Esophagus squamous epithelium (tissue), 5 donors: ENCODE measurements at regions not wholly inside any gene's neighbourhood (a gene's known extent, or its start where the extent isn't known, plus 50 kb on each side); places are given as distances from the start of the nearest gene placed in this dataset.

Source experiments
- DNase-seq: peaks from one replicate; lab custom pipeline; 2025; lab: John Stamatoyannopoulos, UW
- H3K27ac ChIP-seq, 4 donors: fragments of 200-600 bp; sonication (generic); one replicate each; pipeline ENCODE4 v1.5.1; 2016 to 2019; ENCODE audit warnings: mild to moderate bottlenecking in 1 of 4
- H3K27me3 ChIP-seq, 4 donors: fragments of 200-600 bp; sonication (generic); 1 replicate in 3 of 4; 2 replicates in 1 of 4; pipeline versions ENCODE4 v1.5.1 to v1.6.0; 2017 to 2021; ENCODE audit warnings: antibody characterized with exemption in 1 of 4
- H3K36me3 ChIP-seq, 3 donors: fragments of 200-600 bp; sonication (generic); one replicate each; pipeline ENCODE4 v1.5.1; 2016 to 2019
- H3K4me1 ChIP-seq, 3 donors: fragments of 200-600 bp; sonication (generic); one replicate each; pipeline ENCODE4 v1.5.1; 2017 to 2019
- H3K4me3 ChIP-seq, 4 donors: fragments of 200-600 bp; sonication (generic); 1 replicate in 3 of 4; 2 replicates in 1 of 4; pipeline ENCODE4 v1.5.1; 2016 to 2019; ENCODE audit warnings: mild to moderate bottlenecking in 2 of 4, moderate library complexity in 1 of 4
- H3K9me3 ChIP-seq, 3 donors: fragments of 200-600 bp; sonication (generic); one replicate each; pipeline ENCODE4 v1.5.1; 2016 to 2019
- CTCF ChIP-seq, 6 experiments: fragments of 450-650 bp in 4 of 6; fragments of 200-600 bp in 2 of 6; sonication (generic) in 2 of 6; IDR thresholded peaks; one replicate each; pipeline ENCODE4 v1.5.1; 2016 to 2019; ENCODE audit warnings: antibody characterized with exemption in 6 of 6, mild to moderate bottlenecking in 4 of 6, moderate library complexity in 4 of 6
- POLR2A ChIP-seq, 4 donors: fragments of 450-650 bp; IDR thresholded peaks; one replicate each; pipeline ENCODE4 v1.6.1; 2017; ENCODE audit warnings: antibody characterized with exemption in 4 of 4, mild to moderate bottlenecking in 4 of 4, moderate library complexity in 3 of 4
- WGBS, 2 donors: methylation state at CpG; one replicate each; pipeline ENCODE4 v1.1.5; 2018; 5-methylcytosine and 5-hydroxymethylcytosine counted together
- intact Hi-C: fragments of 100-400 bp; cut with DNase I; formaldehyde crosslinking; loops from one replicate; pipeline ENCODE4 v1.15.0; 2022
- donor health status: DM: yes; HTN: yes; CAD: no.

GRCh38 chr9:106678273-106678672 lies 184.7 kb upstream of the ZNF462 start:
- DNase-seq: no peak
- Histone ChIP-seq H3K27ac (no peak overlapping the region), H3K27me3 (peaks cover 0 to 4% (median 0%) of the 10 kb centered on the region in 4 donors), H3K4me1 (no peaks in the 10 kb centered on the region), H3K4me3 (no peak overlapping the region), H3K9me3 (no peaks in the 10 kb centered on the region), H3K36me3 (no peaks in the 10 kb centered on the region)
- no peak for TF ChIP-seq CTCF (IDR thresholded peaks at IDR 0.05)
- no peak for TF ChIP-seq POLR2A (IDR thresholded peaks at IDR 0.05)
- intact Hi-C loops: no loop called here

GRCh38 chr9:106682420-106682819 lies 180.5 kb upstream of the ZNF462 start:
- Histone ChIP-seq H3K4me3 (no peak overlapping the region), H3K27ac (no peak overlapping the region), H3K9me3 (no peaks in the 10 kb centered on the region), H3K36me3 (no peaks in the 10 kb centered on the region), H3K27me3 (no peaks in the 10 kb centered on the region), H3K4me1 (no peaks in the 10 kb centered on the region)
- intact Hi-C loops: no loop called here
- WGBS, 2 donors: 71 to 91% methylated on average over 2 of the region's 2 CpGs
- TF ChIP-seq POLR2A (IDR thresholded peaks at IDR 0.05): no peak
- TF ChIP-seq CTCF (IDR thresholded peaks at IDR 0.05): no peak
- DNase-seq: no peak

- Histone ChIP-seq H3K36me3 (no peaks in the 10 kb centered on the region), H3K4me3 (no peak overlapping the region), H3K27me3 (no peaks in the 10 kb centered on the region), H3K9me3 (no peaks in the 10 kb centered on the region), H3K27ac (no peak overlapping the region), H3K4me1 (no peaks in the 10 kb centered on the region)
- intact Hi-C loops: no loop called here
- no peak for DNase-seq
- TF ChIP-seq CTCF (IDR thresholded peaks at IDR 0.05) (no peak), POLR2A (IDR thresholded peaks at IDR 0.05) (no peak)
These were observed 179.5 kb upstream of the ZNF462 start for GRCh38 chr9:106683454-106683853.

GRCh38 chr9:106684940-106685695 lies 177.8 kb upstream of the ZNF462 start:
- DNase-seq: no peak
- TF ChIP-seq CTCF (IDR thresholded peaks at IDR 0.05) (no peak), POLR2A (IDR thresholded peaks at IDR 0.05) (no peak)

GRCh38 chr9:106689089-106689488 lies 173.9 kb upstream of the ZNF462 start:
- H3K4me1 ChIP-seq: no peaks in the 10 kb centered on the region
- no peaks in the 10 kb centered on the region for H3K9me3 ChIP-seq
- H3K27ac ChIP-seq: no peak overlapping the region
- intact Hi-C loops: no loop called here
- no peak for DNase-seq
- WGBS, 2 donors: 65 to 78% methylated on average over 3 of the region's 3 CpGs
- no peaks in the 10 kb centered on the region for H3K36me3 ChIP-seq
- H3K27me3 ChIP-seq: no peaks in the 10 kb centered on the region
- no peak for TF ChIP-seq CTCF (IDR thresholded peaks at IDR 0.05)
- no peak for TF ChIP-seq POLR2A (IDR thresholded peaks at IDR 0.05)
- H3K4me3 ChIP-seq: no peak overlapping the region

More at GRCh38 chr9:106684940-106685695, 177.8 kb upstream of the ZNF462 start:
- Histone ChIP-seq H3K27me3 (no peaks in the 10 kb centered on the region), H3K36me3 (no peaks in the 10 kb centered on the region), H3K27ac (no peak overlapping the region), H3K4me1 (no peaks in the 10 kb centered on the region), H3K4me3 (no peak overlapping the region), H3K9me3 (no peaks in the 10 kb centered on the region)
- 46 to 67% methylated on average over 11 of the region's 11 CpGs for WGBS, 2 donors
- intact Hi-C loops: no loop called here
